Medulla oblongata (tissue), 1 donor: ENCODE measurements at regions not wholly inside any gene's neighbourhood (a gene's known extent, or its start where the extent isn't known, plus 50 kb on each side); places are given as distances from the start of the nearest gene placed in this dataset.

Experiments
- DNase-seq: peaks from one replicate; pipeline ENCODE4 v3.0.0-alpha.2; 2015; ENCODE audit errors: extremely low spot score

DNA sequence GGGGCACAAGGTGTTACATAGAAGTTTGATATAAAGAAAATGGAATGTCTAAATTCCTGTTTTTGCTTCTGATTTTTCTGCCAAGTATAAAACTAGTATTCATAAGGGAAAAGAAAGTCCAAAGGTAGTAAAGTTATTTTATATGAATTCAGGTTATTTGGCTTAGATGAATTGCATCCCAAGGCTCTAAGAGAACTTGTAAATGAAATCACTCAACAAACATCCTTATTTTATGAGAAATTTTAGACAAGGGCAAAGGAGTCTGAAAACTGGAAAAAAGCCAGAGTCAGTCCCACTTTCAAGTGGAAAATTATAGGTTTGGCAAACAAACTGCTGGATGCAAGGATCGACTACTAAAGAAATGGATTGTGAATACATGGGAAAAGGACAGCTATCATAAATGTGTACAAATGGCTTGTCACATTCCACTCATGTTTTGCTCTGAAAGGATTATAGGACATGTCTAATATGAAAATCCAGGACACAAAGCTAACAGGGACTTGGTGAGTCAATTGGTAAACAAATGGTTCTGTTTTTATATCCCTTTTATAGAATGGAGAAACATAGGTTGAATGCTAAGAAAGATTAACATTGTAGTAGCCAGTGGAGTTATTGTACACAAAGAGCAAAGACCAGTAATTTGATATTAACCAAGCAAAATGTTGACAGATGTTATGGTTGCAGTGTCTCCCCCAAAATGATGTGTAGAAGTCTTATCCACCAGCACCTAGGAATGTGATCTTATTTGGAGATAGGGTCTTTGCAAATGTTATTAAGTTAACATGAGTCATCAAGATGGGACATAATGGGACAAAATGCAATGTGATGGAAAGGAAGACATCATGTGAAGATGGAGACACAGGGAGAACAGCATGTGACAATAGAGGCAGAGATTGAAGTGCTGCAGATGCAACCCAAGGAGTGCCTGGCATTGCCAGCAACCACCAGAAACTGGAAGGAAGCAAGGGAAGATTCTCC is 495.7 kb downstream of the TLE1 start:
- DNase-seq: no peak

DNA sequence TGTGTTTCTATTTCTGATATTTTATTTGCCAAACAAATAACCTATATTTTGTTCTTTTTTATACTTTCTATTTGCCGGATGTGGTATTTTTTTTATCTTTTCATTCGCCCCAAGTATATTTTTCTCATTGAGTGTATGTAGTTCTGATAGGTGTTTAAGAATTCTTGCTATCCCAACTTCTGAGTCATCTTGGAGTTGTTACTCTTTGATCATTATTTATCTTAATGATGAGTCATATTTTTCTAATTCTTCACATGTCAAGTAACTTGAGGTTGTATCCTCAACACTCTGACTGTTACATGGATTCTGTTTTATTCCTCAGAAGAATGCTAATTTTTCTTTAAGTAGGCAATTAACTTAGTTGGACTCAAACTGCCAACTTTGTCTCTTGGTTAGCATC is 498.1 kb downstream of the TLE1 start:
- no peak for DNase-seq

DNA sequence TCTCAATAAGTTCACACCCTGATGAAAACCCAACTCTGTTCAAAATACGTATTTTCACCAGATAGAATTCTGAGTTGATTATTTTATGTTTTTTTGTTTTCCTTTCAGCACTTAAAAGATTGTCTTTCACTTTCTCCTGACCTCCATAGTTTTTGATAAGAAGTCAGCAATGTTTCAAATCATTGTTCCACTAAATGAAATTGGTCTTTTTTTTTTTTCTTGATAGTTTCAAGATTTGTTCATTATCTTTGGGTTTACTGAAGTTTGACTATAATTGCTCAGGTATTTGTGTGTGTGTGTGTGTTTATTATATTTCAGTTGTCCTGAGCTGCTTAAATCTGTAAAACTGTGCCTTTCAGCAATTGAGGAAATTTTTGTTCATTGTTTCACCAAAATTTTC is 498.7 kb downstream of the TLE1 start:
- no peak for DNase-seq

DNA sequence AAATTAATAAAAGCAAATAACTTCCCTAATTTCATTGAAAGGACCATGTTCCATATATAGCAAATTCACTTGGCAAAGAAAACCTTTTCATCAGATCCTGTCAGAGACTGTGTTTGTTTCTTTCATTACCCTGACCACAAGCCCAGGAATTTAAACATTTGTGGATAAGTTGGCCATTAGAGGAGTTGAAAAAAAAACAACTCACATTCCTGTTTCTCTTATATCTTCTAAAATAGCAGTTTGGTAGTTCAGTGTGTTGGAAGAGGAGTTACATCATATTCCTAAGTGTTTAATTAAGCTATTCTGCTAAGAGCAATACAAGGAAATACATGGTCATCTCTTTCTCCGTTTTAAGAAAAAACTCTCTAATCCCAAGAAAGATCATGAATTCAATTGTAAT is 505.6 kb downstream of the TLE1 start:
- DNase-seq: no peak

DNA sequence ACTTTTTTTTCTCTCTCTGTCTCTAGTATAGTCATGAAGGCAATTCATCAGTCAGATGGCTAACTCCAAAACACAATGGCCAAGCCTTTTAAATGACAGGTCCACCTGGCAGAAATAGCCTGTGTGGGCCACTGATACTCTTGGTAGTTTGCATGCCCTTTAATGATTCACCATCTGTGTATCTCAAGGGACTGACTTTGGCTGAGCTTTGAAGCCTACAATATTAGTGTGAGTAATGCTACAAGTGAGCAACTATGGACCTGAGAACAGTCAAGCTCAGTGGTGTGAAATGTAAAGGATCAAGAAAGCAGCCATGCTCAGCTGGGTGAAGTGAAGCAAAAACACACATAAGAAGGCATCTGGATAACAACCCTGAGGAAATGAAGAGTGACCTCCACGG is 506.9 kb downstream of the TLE1 start:
- DNase-seq: no peak

DNA sequence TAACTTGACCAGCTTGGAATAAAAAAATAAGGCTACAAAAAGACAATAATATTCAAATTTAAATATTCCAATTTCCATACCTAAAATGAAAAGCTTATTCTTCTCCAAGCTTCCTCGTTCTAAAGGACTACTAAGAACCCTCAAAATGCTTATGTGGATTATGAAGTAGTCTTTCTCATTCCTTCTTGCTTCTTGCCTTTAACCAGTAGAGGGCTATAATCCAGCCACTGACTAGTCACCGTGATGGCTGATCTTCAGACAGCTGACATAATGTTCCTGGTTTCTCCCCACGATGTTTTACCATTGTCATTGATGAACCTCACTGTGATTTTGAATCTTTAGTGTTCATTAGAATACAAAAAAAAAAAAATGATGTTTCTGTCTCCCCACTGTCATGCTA is 515.3 kb downstream of the TLE1 start:
- no peak for DNase-seq

DNA sequence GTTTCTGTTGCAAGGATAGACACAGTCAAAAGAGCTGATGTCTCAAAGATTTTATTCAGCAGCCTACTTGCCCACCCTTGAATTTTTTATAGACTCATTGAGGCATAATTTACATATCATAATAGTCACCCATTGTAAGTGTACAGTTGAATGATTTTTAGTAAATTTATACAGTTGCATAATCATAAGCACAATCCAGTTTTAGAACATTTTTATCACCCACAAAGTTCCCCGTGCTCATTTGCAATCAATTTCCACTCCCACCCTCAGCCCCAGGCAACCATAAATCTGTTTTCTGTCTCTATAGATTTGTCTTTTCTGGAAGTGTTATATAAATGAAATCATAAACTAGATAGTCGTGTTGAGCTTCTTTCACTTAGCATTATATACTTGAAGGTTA is 517.7 kb downstream of the TLE1 start:
- no peak for DNase-seq

DNA sequence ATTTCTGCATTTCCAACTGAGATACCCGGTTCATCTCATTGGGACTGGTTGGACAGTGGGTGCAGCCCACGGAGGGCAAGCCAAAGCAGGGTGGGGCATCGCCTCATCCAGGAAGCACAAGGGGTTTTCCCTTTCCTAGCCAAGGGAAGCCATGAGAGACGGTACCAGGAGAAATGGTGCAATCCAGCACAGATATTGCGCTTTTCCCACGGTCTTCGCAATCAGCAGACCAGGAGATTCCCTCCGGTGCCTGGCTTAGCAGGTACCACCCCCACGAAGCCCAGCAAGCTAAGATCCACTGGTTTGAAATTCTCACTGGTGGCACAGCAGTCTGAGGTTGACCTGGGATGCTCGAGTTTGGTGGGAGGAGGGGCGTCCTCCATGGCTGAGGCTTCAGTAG is 527.0 kb downstream of the TLE1 start:
- no peak for DNase-seq

DNA sequence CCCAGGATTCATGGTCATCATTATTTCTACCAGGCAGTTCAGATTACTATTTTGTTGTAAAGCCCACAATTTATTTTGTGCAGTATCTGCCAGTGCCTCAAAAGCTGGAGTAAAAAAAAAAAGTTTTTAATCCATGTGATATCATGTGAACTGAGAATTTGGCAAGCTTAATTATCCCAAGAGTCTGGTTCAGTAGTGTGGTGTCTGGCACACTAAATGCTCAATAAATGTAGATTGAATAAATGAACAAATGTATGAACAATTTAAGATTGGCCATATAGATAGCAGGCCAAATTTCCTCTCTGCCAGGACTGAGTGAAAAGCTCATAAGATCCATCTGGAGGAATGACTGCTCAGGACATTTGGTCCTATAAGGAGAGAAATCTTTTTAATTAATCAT is 533.0 kb downstream of the TLE1 start:
- no peak for DNase-seq

DNA sequence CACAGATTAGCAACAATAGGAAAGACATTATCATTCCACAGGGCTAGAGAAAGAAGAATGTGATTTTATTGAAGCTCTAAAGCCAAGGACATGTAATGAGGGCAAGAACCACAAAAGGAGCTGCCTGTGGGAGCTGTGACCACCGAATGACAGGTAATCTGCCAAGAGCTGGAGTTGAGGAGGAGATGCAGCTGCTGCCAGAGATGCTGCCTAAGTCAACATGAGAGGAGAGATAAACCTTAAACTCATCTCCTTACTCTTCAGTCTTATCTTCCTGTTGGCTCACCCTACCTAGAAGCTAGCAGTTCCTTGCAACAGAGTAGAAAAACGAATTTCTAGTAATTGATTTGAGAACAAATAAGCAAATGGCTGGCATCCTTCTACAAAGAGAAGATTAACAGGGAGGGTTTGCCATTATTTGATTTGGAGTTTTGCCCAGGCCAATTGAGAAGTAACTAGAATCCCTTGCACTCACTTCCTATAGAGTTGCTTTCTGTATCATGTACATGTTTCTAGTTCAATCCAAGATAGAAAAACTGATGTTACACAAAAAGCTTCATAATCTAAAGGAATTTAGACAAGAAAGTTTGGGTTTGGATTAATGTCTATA is 539.2 kb downstream of the TLE1 start:
- no peak for DNase-seq

DNA sequence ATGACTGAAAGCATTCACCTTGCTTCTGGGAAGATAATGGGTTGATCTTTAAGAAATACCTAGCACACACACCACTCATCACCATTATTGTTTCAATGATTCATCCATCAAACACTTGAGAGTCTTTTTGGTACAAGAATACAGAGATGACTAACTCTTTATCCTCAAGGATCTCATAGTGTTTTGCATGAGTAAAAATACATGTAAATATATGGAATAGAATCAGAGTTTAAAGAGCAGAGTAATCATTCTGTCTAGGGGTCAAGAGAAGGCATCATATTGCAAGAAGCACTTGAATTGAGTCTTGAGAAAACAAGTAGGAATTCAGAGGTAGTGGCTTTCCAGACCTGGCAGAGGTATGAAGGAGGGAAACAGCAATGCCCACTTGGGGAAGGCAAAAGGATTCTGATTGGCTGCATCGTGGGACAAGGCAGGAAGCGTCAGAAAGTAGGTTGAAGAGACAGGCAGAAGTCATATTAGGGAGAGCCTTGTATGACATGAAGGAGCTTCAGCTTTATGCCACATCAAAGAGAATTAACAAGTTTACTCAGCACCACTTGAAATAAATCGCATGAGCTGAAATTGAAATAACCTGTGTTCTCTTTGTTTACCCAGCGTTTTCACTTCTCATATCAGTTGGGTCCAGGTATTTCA is 542.5 kb downstream of the TLE1 start:
- no peak for DNase-seq

DNA sequence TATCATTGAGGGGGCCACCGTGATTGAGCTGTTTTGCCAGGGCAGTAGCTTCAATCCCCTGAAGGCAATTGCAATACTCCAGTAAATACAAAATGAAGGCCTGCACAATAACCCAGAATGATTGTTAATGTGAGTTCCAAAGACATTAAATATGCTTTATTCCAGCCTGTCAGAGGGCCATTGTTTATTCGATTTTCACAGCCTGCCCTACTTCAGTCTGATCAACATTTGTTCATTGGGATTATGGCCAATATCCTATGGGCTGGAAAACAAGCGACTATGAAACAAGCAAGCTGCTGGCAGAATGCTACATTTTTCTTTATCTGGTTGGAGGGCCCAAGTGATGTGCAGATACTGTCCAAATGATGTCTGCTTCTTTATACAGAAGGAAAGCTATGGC is 543.1 kb downstream of the TLE1 start:
- no peak for DNase-seq

DNA sequence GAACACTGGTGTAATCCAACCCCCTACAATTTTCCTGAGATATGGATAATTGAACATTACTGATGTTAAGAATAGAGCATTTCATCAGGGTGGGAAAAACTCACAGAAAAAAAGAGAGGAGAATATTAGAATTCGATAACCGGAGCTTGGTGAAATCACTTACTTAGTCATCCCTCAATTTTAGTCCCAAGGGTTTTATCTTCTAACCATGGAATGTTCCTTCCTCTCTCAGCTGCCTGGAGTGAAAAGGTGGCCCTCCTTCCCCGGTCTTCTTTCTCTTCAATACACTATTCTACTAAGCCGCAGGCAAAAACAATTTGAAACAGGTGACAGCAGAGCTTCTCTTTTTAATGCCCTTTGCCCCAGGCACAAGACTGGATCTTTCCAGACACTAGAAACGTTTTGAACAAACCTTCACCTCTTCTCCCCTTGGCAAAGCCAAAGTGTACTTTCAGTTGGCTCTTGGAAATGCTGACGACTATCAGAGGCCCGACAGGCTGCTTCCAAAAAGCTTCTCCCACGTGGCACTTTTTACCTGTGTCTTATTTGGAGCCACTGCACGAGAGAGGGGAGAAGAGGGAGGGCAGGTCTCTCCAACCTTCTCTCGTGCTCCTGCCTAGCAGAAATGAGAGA is 543.9 kb downstream of the TLE1 start:
- DNase-seq: no peak

DNA sequence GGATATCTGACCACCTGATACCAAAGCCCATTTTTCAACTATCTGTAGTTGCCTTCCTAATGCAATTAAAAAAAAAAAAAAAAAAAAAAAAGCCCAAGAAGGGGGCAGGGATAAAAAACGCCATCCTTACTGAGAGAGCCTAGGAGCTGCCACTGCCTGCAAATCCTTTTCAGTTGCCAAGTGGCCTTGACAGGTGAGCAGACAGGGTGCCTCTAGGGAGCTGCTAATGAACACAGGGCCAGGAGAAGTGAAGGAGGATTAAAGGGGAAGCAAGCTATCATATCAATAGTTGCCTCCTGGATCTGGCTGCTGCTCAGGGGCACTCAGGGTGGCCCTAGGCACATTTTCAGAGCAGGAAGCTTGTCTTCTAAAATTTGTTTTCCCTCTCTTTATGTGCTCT is 547.4 kb downstream of the TLE1 start:
- DNase-seq: no peak

DNA sequence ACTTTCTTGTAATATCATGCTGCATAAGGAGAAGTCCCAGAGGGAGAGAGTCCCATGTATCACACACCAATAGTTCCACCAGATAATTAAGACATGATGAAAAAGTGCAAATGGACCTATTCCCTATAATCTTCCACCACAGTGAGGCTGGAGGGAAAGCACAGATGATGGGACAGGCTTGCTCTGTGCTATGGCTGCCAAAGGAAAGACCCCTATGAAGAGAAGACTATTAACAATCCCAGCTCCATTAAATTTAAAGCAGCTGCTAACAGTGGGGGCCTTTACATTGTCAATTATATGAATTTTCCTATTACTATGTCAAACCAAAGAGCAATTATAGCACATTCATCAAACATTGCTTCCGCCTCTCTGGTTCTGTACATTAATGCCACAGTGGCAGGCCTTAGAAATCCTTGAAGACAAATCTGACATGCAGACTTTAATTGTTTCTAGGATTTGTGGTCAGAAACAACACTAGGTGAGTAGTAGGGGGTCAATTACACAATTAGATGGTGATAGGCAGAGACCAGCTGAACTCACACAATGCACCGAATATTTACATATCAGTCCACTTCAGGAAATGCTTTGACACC is 551.3 kb downstream of the TLE1 start:
- DNase-seq: no peak

DNA sequence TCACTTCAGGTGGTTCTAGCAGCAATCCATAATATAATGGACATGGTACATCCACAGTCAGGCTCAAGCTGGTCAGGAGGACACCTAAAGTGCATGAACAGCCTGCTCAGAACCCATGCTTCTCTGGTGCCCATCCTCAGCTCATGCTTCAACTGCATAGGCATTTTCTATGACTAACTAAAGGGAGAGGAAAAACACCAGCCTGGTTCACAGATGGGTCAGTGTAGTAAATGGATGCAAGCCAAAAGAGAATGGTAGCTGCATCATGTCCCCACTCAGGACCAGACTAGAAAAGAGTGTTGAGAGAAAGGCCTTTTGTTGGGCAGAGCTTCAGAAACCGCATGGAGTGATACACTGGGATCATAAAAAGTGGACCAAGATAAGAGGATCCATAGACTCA is 556.6 kb downstream of the TLE1 start:
- no peak for DNase-seq

DNA sequence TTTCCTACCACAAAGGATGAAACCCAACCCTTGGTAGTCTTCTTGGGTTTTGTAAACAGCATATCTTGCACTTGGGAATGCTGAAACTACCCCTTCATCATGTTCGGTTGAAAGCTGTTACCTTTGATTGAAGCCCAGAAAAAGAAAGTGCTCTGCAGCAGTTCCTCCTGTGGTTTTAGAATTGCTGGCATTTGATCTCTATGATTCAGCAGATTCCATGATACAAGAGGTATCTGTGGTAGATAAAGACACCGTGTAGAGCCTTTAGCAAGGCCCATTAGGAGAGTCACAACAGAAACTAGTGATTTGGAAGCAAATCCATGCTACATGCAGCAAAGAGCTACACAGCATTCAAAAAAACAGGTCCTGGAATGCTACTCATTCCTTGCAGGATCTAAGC is 557.0 kb downstream of the TLE1 start:
- DNase-seq: no peak

DNA sequence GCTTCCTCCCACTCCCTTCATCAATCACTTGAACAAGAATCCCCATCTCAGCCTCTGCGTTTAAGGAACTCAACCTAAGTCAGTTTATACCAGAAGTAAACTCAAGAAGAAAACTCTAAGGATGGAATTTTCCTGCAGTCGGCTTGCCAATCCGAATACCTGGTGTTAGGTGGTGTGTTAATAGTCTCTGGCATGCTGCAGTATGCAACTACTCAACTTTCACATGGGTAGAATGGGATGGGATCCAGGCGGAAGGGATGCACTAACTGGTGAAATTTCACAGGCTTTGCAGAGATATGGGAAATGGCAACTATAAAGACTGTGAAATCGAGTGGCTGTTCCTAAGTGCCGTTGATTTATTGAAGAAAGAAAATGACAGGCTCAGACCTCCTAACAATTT is 560.6 kb downstream of the TLE1 start:
- no peak for DNase-seq

DNA sequence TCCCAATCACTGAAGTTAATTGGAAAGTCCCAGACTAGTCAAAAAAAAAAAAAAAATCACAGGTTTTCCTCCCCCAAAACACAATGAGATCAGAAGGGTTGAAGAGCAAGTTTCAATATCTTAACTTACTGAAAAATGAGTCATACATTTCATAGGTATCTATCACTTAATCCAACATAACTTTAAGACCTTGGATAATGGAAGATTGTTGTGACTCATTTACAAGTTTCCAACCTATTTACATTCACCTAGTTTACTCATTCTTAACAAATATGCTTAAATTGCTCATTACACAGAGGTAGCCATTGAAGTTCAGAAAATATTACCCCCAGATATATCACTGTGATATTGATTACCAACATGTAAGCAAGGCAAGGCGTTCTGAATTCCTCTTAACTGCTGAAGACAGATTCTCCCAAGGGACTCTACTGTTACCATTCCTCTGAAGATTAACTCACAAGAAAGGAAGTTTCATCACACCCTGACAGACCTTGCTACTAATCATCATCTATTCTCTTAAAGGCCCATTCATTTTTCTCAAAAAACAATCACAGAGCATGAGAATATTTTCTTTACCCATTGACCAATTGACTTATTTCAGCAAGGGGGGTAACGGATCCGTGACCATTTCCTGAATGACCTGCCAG is 563.8 kb downstream of the TLE1 start:
- DNase-seq: no peak

DNA sequence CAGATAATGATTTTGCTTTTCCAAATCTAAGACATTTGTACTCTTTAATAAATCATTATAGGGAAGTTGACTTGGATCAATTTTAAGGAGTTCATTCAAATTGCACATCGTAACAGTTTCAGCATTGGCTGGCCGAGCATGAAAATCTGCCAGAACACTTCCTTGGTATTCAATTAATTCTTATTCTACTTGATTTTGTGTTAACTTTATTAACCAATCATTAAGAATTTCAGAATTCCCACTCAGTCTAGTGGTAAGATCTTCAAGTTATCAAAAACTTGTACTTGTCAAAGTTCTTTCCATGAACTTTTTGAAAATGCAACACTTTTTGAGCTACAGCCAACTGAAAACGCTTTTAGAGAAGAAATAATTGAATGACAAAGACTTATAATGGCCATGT is 565.8 kb downstream of the TLE1 start:
- DNase-seq: no peak

DNA sequence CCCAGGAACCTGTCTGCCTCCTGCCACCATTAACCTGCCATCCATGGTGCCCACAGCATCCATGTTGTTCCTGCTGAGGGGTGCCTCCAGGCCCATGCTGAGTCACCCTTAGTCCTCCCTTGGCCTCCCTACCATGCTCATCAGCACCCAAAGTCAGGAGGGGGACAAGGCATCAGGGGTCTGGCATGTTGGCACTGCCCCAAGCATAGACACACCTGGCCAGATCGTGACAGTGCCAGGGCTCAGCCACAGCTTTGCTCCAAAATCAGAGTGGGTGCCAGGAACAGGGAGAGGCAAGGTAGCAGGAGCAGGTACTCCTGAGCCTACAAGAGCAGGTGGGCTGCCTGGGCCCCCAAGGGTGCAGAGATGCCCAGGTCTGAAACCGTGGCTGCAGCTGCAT is 566.6 kb downstream of the TLE1 start:
- DNase-seq: no peak

DNA sequence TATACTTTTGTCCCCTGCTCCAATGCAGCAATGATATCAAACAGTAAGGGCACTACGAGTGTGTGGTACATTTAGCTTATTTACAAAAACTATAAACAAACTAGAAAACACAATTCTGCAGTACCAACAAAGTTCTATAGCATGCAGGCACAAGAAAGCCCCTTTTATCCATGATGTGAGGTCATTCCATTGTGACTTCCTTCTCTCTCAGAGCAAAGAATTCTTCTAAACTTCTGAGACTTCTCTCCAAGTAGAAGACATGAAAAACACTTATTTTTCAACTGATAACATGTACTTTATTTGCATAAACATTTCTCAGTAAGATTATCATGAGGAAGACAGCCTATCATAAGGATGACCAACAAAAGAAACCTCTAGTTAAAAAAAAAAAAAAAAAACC is 569.8 kb downstream of the TLE1 start:
- DNase-seq: no peak
